KMS-11 (cell line): ENCODE measurements at regions not wholly inside any gene's neighbourhood (a gene's known extent, or its start where the extent isn't known, plus 50 kb on each side); places are given as distances from the start of the nearest gene placed in this dataset.

ENCODE experiments used
- H2AFZ ChIP-seq: fragments of 200-600 bp; sonication (generic); 2 replicates; pipeline ENCODE4 v1.6.1; 2016; ENCODE audit warnings: antibody characterized with exemption, mixed run types, low read depth
- H3K27ac ChIP-seq: fragments of 200-600 bp; sonication (generic); 2 replicates; pipeline ENCODE4 v1.6.1; 2016; ENCODE audit warnings: mild to moderate bottlenecking, mixed run types
- H3K27me3 ChIP-seq: fragments of 200-600 bp; sonication (generic); 2 replicates; pipeline ENCODE4 v1.6.1; 2017; ENCODE audit warnings: mild to moderate bottlenecking, low read depth, mixed run types, moderate library complexity; ENCODE audit not compliant: insufficient read depth
- H3K36me3 ChIP-seq: fragments of 200-600 bp; sonication (generic); 2 replicates; pipeline ENCODE4 v1.6.1; 2017; ENCODE audit warnings: mild to moderate bottlenecking, mixed run types; ENCODE audit not compliant: insufficient read depth
- H3K4me1 ChIP-seq: fragments of 200-600 bp; sonication (generic); 2 replicates; pipeline ENCODE4 v1.6.1; 2016; ENCODE audit warnings: mild to moderate bottlenecking, low read depth, mixed run types; ENCODE audit not compliant: poor library complexity, severe bottlenecking
- H3K4me2 ChIP-seq: fragments of 200-600 bp; sonication (generic); 2 replicates; pipeline ENCODE4 v1.7.0; 2016; ENCODE audit warnings: mild to moderate bottlenecking, mixed run types
- H3K4me3 ChIP-seq: fragments of 200-600 bp; sonication (generic); IDR thresholded peaks from 2 replicates; pipeline ENCODE4 v1.6.1; 2017; ENCODE audit warnings: low read depth, low read length, mixed read lengths; ENCODE audit not compliant: insufficient read depth
- H3K79me2 ChIP-seq: fragments of 200-600 bp; sonication (generic); 2 replicates; pipeline ENCODE4 v1.6.1; 2016; ENCODE audit warnings: low read depth, mixed run types; ENCODE audit not compliant: insufficient read depth
- H3K9ac ChIP-seq: fragments of 200-600 bp; sonication (generic); 2 replicates; pipeline ENCODE4 v1.6.1; 2016; ENCODE audit warnings: mild to moderate bottlenecking, mixed run types
- H4K20me1 ChIP-seq: fragments of 200-600 bp; sonication (generic); 2 replicates; pipeline ENCODE4 v1.6.1; 2016; ENCODE audit warnings: mild to moderate bottlenecking, mixed run types; ENCODE audit not compliant: insufficient read depth
- TF ChIP-seq, protein P1 (sequence below): fragments of 200-600 bp; sonication (generic); conservative IDR thresholded peaks from 2 replicates; pipeline ENCODE4 v1.6.1; 2017; ENCODE audit warnings: low read depth, mild to moderate bottlenecking, antibody characterized with exemption, low read length, moderate library complexity, mixed read lengths

GRCh38 chr5:60446917-60447316 is 253.0 kb downstream of the DEPDC1B start:
- no peaks in the 10 kb centered on the region for H3K36me3 ChIP-seq
- H4K20me1 ChIP-seq, result no peaks in the 10 kb centered on the region
- TF ChIP-seq, protein P1, sequence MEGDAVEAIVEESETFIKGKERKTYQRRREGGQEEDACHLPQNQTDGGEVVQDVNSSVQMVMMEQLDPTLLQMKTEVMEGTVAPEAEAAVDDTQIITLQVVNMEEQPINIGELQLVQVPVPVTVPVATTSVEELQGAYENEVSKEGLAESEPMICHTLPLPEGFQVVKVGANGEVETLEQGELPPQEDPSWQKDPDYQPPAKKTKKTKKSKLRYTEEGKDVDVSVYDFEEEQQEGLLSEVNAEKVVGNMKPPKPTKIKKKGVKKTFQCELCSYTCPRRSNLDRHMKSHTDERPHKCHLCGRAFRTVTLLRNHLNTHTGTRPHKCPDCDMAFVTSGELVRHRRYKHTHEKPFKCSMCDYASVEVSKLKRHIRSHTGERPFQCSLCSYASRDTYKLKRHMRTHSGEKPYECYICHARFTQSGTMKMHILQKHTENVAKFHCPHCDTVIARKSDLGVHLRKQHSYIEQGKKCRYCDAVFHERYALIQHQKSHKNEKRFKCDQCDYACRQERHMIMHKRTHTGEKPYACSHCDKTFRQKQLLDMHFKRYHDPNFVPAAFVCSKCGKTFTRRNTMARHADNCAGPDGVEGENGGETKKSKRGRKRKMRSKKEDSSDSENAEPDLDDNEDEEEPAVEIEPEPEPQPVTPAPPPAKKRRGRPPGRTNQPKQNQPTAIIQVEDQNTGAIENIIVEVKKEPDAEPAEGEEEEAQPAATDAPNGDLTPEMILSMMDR, result no peak
- H2AFZ ChIP-seq, result no peak overlapping the region
- no peak overlapping the region for H3K4me2 ChIP-seq
- no peaks in the 10 kb centered on the region for H3K27me3 ChIP-seq
- H3K79me2 ChIP-seq, result no peaks in the 10 kb centered on the region
- H3K9ac ChIP-seq, result no peak overlapping the region
- no peak overlapping the region for H3K27ac ChIP-seq
- no peaks in the 10 kb centered on the region for H3K4me1 ChIP-seq
- no peak overlapping the region for H3K4me3 ChIP-seq

- Histone ChIP-seq H4K20me1 (no peaks in the 10 kb centered on the region), H3K9ac (no peak overlapping the region), H3K27ac (no peak overlapping the region), H3K4me3 (no peak overlapping the region), H2AFZ (no peak overlapping the region), H3K36me3 (no peaks in the 10 kb centered on the region), H3K27me3 (no peaks in the 10 kb centered on the region), H3K4me1 (no peaks in the 10 kb centered on the region), H3K79me2 (no peaks in the 10 kb centered on the region), H3K4me2 (no peak overlapping the region)
- TF ChIP-seq, protein P1, result no peak
Measured at GRCh38 chr5:60445921-60446320, 254.0 kb downstream of the DEPDC1B start.

- H3K9ac ChIP-seq, result no peak overlapping the region
- no peaks in the 10 kb centered on the region for H3K36me3 ChIP-seq
- no peak overlapping the region for H3K4me3 ChIP-seq
- no peak overlapping the region for H3K27ac ChIP-seq
- no peaks in the 10 kb centered on the region for H3K27me3 ChIP-seq
- TF ChIP-seq, protein P1, result no peak
- H4K20me1 ChIP-seq, result no peaks in the 10 kb centered on the region
- H3K4me1 ChIP-seq, result no peaks in the 10 kb centered on the region
- no peaks in the 10 kb centered on the region for H3K79me2 ChIP-seq
- H2AFZ ChIP-seq, result no peak overlapping the region
- no peak overlapping the region for H3K4me2 ChIP-seq
Measured at GRCh38 chr5:60445427-60445826, 254.5 kb downstream of the DEPDC1B start.

GRCh38 chr5:60444661-60445360 is 255.2 kb downstream of the DEPDC1B start:
- no peak overlapping the region for H3K4me3 ChIP-seq
- no peaks in the 10 kb centered on the region for H4K20me1 ChIP-seq
- H3K4me2 ChIP-seq, result no peak overlapping the region
- H3K9ac ChIP-seq, result no peak overlapping the region
- H3K27me3 ChIP-seq, result no peaks in the 10 kb centered on the region
- no peaks in the 10 kb centered on the region for H3K36me3 ChIP-seq
- H3K27ac ChIP-seq, result no peak overlapping the region
- H2AFZ ChIP-seq, result no peak overlapping the region
- H3K4me1 ChIP-seq, result no peaks in the 10 kb centered on the region
- TF ChIP-seq, protein P1, result no peak
- H3K79me2 ChIP-seq, result no peaks in the 10 kb centered on the region
